Endodermal cell (in vitro differentiated cells): ENCODE measurements at regions not wholly inside any gene's neighbourhood (a gene's known extent, or its start where the extent isn't known, plus 50 kb on each side); places are given as distances from the start of the nearest gene placed in this dataset.

ENCODE experiments used
- DNase-seq: peaks from one replicate; pipeline ENCODE4 v3.0.0-alpha.2; 2017
- H3K27ac ChIP-seq: 2 replicates; pipeline ENCODE4 v1.5.1; 2013; ENCODE audit warnings: mild to moderate bottlenecking, low read depth, low read length, moderate library complexity
- H3K27me3 ChIP-seq: 2 replicates; pipeline ENCODE4 v1.6.1; 2013; ENCODE audit warnings: mild to moderate bottlenecking, low read length, moderate library complexity; ENCODE audit not compliant: insufficient read depth, control insufficient read depth, poor library complexity, severe bottlenecking
- H3K36me3 ChIP-seq: 2 replicates; pipeline ENCODE4 v1.7.0; 2013; ENCODE audit warnings: mild to moderate bottlenecking, low read length, moderate library complexity; ENCODE audit not compliant: control insufficient read depth, insufficient read depth
- H3K4me1 ChIP-seq: one replicate; pipeline ENCODE4 v1.7.0; 2013; ENCODE audit warnings: low read length; ENCODE audit not compliant: control insufficient read depth, insufficient read depth
- H3K4me3 ChIP-seq: 2 replicates; pipeline ENCODE4 v1.5.1; 2013; ENCODE audit warnings: mild to moderate bottlenecking, low read length, moderate library complexity
- H3K9ac ChIP-seq: 2 replicates; pipeline ENCODE4 v1.6.1; 2013; ENCODE audit warnings: mild to moderate bottlenecking, low read length, moderate library complexity; ENCODE audit not compliant: poor library complexity, severe bottlenecking; ENCODE audit errors: extremely low read depth
- H3K9me3 ChIP-seq: 2 replicates; pipeline ENCODE4 v1.6.1; 2013; ENCODE audit warnings: mild to moderate bottlenecking, low read length, moderate library complexity; ENCODE audit not compliant: control insufficient read depth
- H3K27ac Mint-ChIP-seq: 2 replicates; pipeline ENCODE4 v1.8.0; 2020; ENCODE audit warnings: mixed read lengths
- H3K27me3 Mint-ChIP-seq: 2 replicates; pipeline ENCODE4 v1.8.0; 2021; ENCODE audit warnings: mild to moderate bottlenecking, mixed read lengths; ENCODE audit not compliant: insufficient read depth
- H3K36me3 Mint-ChIP-seq: 2 replicates; pipeline ENCODE4 v1.8.0; 2020; ENCODE audit warnings: low read depth, mixed read lengths
- H3K4me1 Mint-ChIP-seq: 2 replicates; pipeline ENCODE4 v1.8.0; 2020; ENCODE audit warnings: mixed read lengths
- H3K4me3 Mint-ChIP-seq: 2 replicates; pipeline ENCODE4 v1.8.0; 2020; ENCODE audit warnings: mild to moderate bottlenecking, moderate library complexity, mixed read lengths
- H3K9me3 Mint-ChIP-seq: 2 replicates; pipeline ENCODE4 v1.8.0; 2020; ENCODE audit warnings: mild to moderate bottlenecking, mixed read lengths
- TF ChIP-seq, protein P1 (sequence below): fragments of 200-600 bp; sonication (generic); conservative IDR thresholded peaks from 2 replicates; pipeline ENCODE4 v1.5.0; 2021; ENCODE audit warnings: antibody characterized with exemption, mild to moderate bottlenecking

DNA sequence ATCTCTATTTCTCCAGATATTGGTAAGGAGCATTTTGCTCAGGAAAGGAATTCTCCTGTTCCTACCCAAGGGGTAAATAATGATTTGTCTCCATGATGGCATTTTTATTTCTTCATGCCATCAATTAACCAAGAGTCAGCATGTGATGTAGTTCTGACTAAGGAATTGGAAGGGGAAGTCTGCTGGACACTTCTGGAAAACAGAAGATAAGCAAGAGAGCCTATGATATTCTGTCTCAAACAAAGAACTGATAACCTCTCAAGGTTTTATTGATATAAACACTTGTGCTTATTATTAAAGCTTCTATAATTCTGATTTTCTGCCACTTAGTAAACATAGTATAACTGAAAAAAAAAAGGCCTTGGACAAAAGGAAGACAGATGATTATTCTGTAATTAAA, 673.0 kb upstream of the CHORDC1 start:
- Mint-ChIP-seq H3K36me3 (no peaks in the 10 kb centered on the region), H3K27ac (no peak overlapping the region), H3K4me3 (no peak overlapping the region), H3K4me1 (peaks cover 27% of the 10 kb centered on the region), H3K27me3 (no peaks in the 10 kb centered on the region), H3K9me3 (no peaks in the 10 kb centered on the region)
- H3K9me3 ChIP-seq, result no peaks in the 10 kb centered on the region
- H3K9ac ChIP-seq, result no peak overlapping the region
- no peaks in the 10 kb centered on the region for H3K27me3 ChIP-seq
- TF ChIP-seq, protein P1, sequence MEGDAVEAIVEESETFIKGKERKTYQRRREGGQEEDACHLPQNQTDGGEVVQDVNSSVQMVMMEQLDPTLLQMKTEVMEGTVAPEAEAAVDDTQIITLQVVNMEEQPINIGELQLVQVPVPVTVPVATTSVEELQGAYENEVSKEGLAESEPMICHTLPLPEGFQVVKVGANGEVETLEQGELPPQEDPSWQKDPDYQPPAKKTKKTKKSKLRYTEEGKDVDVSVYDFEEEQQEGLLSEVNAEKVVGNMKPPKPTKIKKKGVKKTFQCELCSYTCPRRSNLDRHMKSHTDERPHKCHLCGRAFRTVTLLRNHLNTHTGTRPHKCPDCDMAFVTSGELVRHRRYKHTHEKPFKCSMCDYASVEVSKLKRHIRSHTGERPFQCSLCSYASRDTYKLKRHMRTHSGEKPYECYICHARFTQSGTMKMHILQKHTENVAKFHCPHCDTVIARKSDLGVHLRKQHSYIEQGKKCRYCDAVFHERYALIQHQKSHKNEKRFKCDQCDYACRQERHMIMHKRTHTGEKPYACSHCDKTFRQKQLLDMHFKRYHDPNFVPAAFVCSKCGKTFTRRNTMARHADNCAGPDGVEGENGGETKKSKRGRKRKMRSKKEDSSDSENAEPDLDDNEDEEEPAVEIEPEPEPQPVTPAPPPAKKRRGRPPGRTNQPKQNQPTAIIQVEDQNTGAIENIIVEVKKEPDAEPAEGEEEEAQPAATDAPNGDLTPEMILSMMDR, result no peak
- peaks cover 5% of the 10 kb centered on the region for H3K4me1 ChIP-seq
- no peak overlapping the region for H3K4me3 ChIP-seq
- no peak for DNase-seq
- H3K36me3 ChIP-seq, result no peaks in the 10 kb centered on the region
- H3K27ac ChIP-seq, result no peak overlapping the region

DNA sequence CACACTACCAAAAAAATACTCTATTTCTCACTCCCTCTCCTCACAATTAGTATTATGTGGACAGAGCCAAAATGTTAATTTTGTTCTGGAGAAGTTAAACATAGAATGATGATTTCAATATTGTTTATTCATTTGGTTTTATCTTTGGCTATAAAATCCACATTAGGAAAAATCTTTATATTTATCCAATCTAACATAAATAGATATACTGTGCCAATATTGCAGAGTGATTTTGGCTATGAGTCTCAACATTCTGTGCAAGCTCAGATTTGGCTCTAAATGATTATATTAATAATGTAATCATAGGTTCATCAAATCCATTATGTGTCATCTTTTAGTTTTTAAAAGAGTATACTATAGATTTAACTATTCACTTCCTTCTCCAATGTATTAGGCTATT, 667.5 kb upstream of the CHORDC1 start:
- H3K27ac ChIP-seq, result no peak overlapping the region
- no peaks in the 10 kb centered on the region for H3K9me3 ChIP-seq
- DNase-seq, result no peak
- H3K36me3 ChIP-seq, result no peaks in the 10 kb centered on the region
- no peaks in the 10 kb centered on the region for H3K36me3 Mint-ChIP-seq
- no peaks in the 10 kb centered on the region for H3K27me3 Mint-ChIP-seq
- no peaks in the 10 kb centered on the region for H3K27me3 ChIP-seq
- H3K27ac Mint-ChIP-seq, result no peak overlapping the region
- H3K9ac ChIP-seq, result no peak overlapping the region
- H3K9me3 Mint-ChIP-seq, result no peaks in the 10 kb centered on the region
- H3K4me3 ChIP-seq, result no peak overlapping the region
- TF ChIP-seq, protein P1, result no peak
- H3K4me1 Mint-ChIP-seq, result peaks cover 12% of the 10 kb centered on the region
- peaks cover 5% of the 10 kb centered on the region for H3K4me1 ChIP-seq
- H3K4me3 Mint-ChIP-seq, result no peak overlapping the region

DNA sequence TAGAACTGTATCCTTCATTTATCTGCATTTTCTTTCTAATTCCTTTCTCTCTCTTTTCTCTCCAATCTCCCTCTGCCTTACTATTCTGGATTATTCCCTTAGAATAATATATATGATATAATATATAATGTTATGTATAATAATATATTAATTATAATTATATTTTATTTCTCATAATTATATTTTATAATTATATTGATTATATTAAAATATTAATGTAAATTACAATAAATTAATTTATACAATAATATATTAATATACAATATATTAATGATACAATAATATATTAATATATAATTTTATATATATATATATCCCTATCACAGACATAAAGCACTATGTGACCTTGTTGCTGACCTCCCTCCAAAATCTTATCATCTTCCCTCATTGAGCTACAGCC, 661.3 kb upstream of the CHORDC1 start:
- Mint-ChIP-seq H3K36me3 (no peaks in the 10 kb centered on the region), H3K27ac (no peak overlapping the region), H3K4me3 (no peak overlapping the region), H3K4me1 (no peaks in the 10 kb centered on the region), H3K27me3 (no peaks in the 10 kb centered on the region), H3K9me3 (no peaks in the 10 kb centered on the region)
- H3K9ac ChIP-seq, result no peak overlapping the region
- no peak overlapping the region for H3K4me3 ChIP-seq
- H3K27me3 ChIP-seq, result no peaks in the 10 kb centered on the region
- no peak overlapping the region for H3K27ac ChIP-seq
- H3K36me3 ChIP-seq, result no peaks in the 10 kb centered on the region
- no peaks in the 10 kb centered on the region for H3K4me1 ChIP-seq
- TF ChIP-seq, protein P1, result no peak
- no peaks in the 10 kb centered on the region for H3K9me3 ChIP-seq
- no peak for DNase-seq
